MM.1S (cell line): ENCODE measurements at regions not wholly inside any gene's neighbourhood (a gene's known extent, or its start where the extent isn't known, plus 50 kb on each side); places are given as distances from the start of the nearest gene placed in this dataset.

Source experiments
- DNase-seq: peaks from one replicate; pipeline ENCODE4 v3.0.0-alpha.2; 2015
- H2AFZ ChIP-seq: fragments of 300-600 bp; sonication (generic); 2 replicates; pipeline ENCODE4 v1.6.0; 2016; ENCODE audit warnings: antibody characterized with exemption, low read length
- H3F3A ChIP-seq: fragments of 300-600 bp; sonication (generic); 2 replicates; pipeline ENCODE4 v1.6.1; 2016; ENCODE audit warnings: mild to moderate bottlenecking, antibody characterized with exemption, low read length, moderate library complexity, mixed read lengths; ENCODE audit not compliant: insufficient read depth
- H3K27ac ChIP-seq: fragments of 300-600 bp; sonication (generic); 2 replicates; pipeline ENCODE4 v1.5.1; 2016; ENCODE audit warnings: mild to moderate bottlenecking, low read length
- H3K27me3 ChIP-seq: fragments of 300-600 bp; sonication (generic); replicated peaks from 2 replicates; pipeline ENCODE4 v1.6.0; 2016; ENCODE audit warnings: low read length; ENCODE audit not compliant: insufficient read depth
- H3K36me3 ChIP-seq: fragments of 300-600 bp; sonication (generic); replicated peaks from 2 replicates; pipeline ENCODE4 v1.6.1; 2016; ENCODE audit warnings: mild to moderate bottlenecking, low read length, mixed read lengths; ENCODE audit not compliant: insufficient read depth
- H3K4me1 ChIP-seq: fragments of 300-600 bp; sonication (generic); 2 replicates; pipeline ENCODE4 v1.6.1; 2016; ENCODE audit warnings: low read length, mixed read lengths
- H3K4me2 ChIP-seq: fragments of 300-600 bp; sonication (generic); 2 replicates; pipeline ENCODE4 v1.6.0; 2016; ENCODE audit warnings: low read depth, low read length
- H3K4me3 ChIP-seq: fragments of 300-600 bp; sonication (generic); 2 replicates; pipeline ENCODE4 v1.5.1; 2016; ENCODE audit warnings: low read length, mixed read lengths
- H3K79me2 ChIP-seq: fragments of 300-600 bp; sonication (generic); 2 replicates; pipeline ENCODE4 v1.6.1; 2016; ENCODE audit warnings: mixed run types, low read length, mixed read lengths
- H3K9ac ChIP-seq: fragments of 300-600 bp; sonication (generic); 2 replicates; pipeline ENCODE4 v1.6.1; 2016; ENCODE audit warnings: low read length, mixed read lengths
- H3K9me2 ChIP-seq: fragments of 300-600 bp; sonication (generic); replicated peaks from 2 replicates; pipeline ENCODE4 v1.6.1; 2016; ENCODE audit warnings: mild to moderate bottlenecking, low read length, mixed read lengths; ENCODE audit not compliant: insufficient read depth
- H3K9me3 ChIP-seq: fragments of 300-600 bp; sonication (generic); replicated peaks from 2 replicates; pipeline ENCODE4 v1.6.1; 2016; ENCODE audit warnings: mild to moderate bottlenecking, low read length, mixed read lengths; ENCODE audit not compliant: insufficient read depth
- H4K20me1 ChIP-seq: fragments of 300-600 bp; sonication (generic); 2 replicates; pipeline ENCODE4 v1.6.1; 2016; ENCODE audit warnings: mild to moderate bottlenecking, low read length, moderate library complexity, mixed read lengths; ENCODE audit not compliant: insufficient read depth
- CTCF ChIP-seq: fragments of 300-600 bp; sonication (generic); IDR thresholded peaks from 2 replicates; pipeline ENCODE4 v1.5.1; 2016; ENCODE audit warnings: antibody characterized with exemption, low read length, mixed read lengths
- EZH2 ChIP-seq: fragments of 300-600 bp; sonication (generic); optimal IDR thresholded peaks from 2 replicates; pipeline ENCODE3; 2017; ENCODE audit warnings: low read depth, mild to moderate bottlenecking, antibody characterized with exemption, low read length, mixed read lengths
- EZH2phosphoT487 ChIP-seq: fragments of 300-600 bp; sonication (generic); IDR thresholded peaks from 2 replicates; pipeline ENCODE4 v1.6.1; 2018; ENCODE audit warnings: antibody characterized with exemption, low read length

- Histone ChIP-seq H3K4me3 (no peak overlapping the region), H3K36me3 (no peaks in the 10 kb centered on the region), H3K9me2 (no peaks in the 10 kb centered on the region), H3K79me2 (no peaks in the 10 kb centered on the region), H4K20me1 (no peaks in the 10 kb centered on the region), H3K9me3 (no peaks in the 10 kb centered on the region), H3F3A (no peaks in the 10 kb centered on the region), H2AFZ (0 out of 2 replicates have a peak overlapping the region, but pooled peaks have one; percentile 8), H3K9ac (no peak overlapping the region), H3K27ac (no peak overlapping the region), H3K4me1 (no peaks in the 10 kb centered on the region), H3K27me3 (no peaks in the 10 kb centered on the region), H3K4me2 (no peak overlapping the region)
- TF ChIP-seq EZH2 (no peak), EZH2phosphoT487 (no peak), CTCF (no peak)
- peak; percentile 35 for DNase-seq
These were observed 440.0 kb upstream of the PCDH10 start for GRCh38 chr4:132709056-132709455.

- no peak for DNase-seq
- no peak for TF ChIP-seq EZH2phosphoT487
- no peak for TF ChIP-seq EZH2
- no peak for TF ChIP-seq CTCF
- H3K9me3 ChIP-seq, result no peaks in the 10 kb centered on the region
These were observed 438.1 kb upstream of the PCDH10 start for GRCh38 chr4:132710971-132711370.

GRCh38 chr4:132737344-132737743, 411.8 kb upstream of the PCDH10 start:
- no peaks in the 10 kb centered on the region for H3K36me3 ChIP-seq

More at GRCh38 chr4:132710971-132711370, 438.1 kb upstream of the PCDH10 start:
- H2AFZ ChIP-seq, result no peak overlapping the region
- H3K36me3 ChIP-seq, result no peaks in the 10 kb centered on the region
- no peak overlapping the region for H3K4me2 ChIP-seq
- no peaks in the 10 kb centered on the region for H3K9me2 ChIP-seq
- H3K79me2 ChIP-seq, result no peaks in the 10 kb centered on the region
- no peaks in the 10 kb centered on the region for H3K4me1 ChIP-seq
- no peaks in the 10 kb centered on the region for H4K20me1 ChIP-seq
- no peak overlapping the region for H3K27ac ChIP-seq
- no peaks in the 10 kb centered on the region for H3K27me3 ChIP-seq
- no peak overlapping the region for H3K9ac ChIP-seq
- no peaks in the 10 kb centered on the region for H3F3A ChIP-seq
- no peak overlapping the region for H3K4me3 ChIP-seq

More at GRCh38 chr4:132737344-132737743, 411.8 kb upstream of the PCDH10 start:
- Histone ChIP-seq H2AFZ (no peak overlapping the region), H3K9ac (no peak overlapping the region), H3K27me3 (no peaks in the 10 kb centered on the region), H3K4me1 (no peaks in the 10 kb centered on the region), H3F3A (no peaks in the 10 kb centered on the region), H3K9me3 (no peaks in the 10 kb centered on the region), H3K27ac (no peak overlapping the region), H3K79me2 (no peaks in the 10 kb centered on the region), H3K4me2 (no peak overlapping the region), H3K4me3 (no peak overlapping the region), H3K9me2 (no peaks in the 10 kb centered on the region), H4K20me1 (no peaks in the 10 kb centered on the region)
- TF ChIP-seq EZH2phosphoT487 (no peak), CTCF (no peak), EZH2 (no peak)
- DNase-seq, result no peak
